Adipose tissue (tissue), 3 donors: ENCODE measurements at regions not wholly inside any gene's neighbourhood (a gene's known extent, or its start where the extent isn't known, plus 50 kb on each side); places are given as distances from the start of the nearest gene placed in this dataset.
"Not testable (repeated sequence)": the region's sequence is repeated elsewhere in the genome, so short reads cannot be mapped to it uniquely, and the experiment has no call there.

ENCODE experiments used
- H3K27ac ChIP-seq: one replicate; pipeline ENCODE4 v1.5.1; 2013; ENCODE audit warnings: low read depth, low read length
- WGBS, 3 donors: extraction: QIAGEN DNeasy Blood & Tissue Kit; methylation state at CpG; one replicate each; pipeline ENCODE4 v1.1.7; 2013; 5-methylcytosine and 5-hydroxymethylcytosine counted together
- donor health status: healthy with polysubstance abuse.
- donor health status: Bipolar disorder and iron deficiency.
- donor health status: healthy.

DNA sequence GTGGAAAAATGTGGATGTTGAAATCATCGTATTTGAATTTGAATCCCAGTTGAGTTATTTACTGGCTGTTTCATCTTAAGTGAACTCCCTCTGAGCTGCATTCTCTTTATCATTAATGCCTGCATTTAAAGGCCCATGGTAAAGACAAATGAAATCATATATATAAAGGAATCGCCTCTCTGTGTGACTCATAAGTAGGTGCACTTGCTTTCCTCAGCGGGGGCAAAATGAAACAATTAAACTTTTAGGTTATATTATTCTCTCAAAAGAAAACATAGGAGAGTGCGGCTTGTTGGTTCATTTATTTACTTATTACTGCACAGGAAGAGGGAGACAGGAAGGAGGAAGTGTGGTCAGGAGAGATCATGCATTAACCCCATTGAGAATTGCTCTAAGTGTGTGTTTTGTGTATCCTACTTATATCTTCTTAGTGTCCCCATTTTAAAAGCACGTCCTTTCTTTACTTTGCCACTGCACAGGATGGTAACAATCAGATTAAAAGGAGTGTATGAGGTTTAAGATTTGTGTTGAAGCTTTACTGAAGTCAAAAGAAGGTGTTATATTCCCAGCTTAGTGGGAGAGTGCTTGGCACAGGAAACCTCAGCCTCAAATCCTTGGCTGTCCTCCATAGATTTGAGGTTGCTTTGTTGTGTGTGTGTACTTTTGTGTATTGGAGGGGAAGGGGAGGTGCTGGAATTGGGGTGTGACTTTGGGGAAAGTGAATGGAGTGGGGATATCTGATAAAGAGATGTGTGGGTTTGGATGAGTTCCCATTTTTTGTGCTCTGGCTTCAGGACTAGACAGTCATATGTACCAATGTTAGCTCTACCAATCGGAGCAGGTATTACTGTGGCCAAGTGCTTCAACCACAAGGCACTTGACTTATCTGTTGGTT is 595.8 kb upstream of the NR2F2 start:
- H3K27ac ChIP-seq = no peak overlapping the region

DNA sequence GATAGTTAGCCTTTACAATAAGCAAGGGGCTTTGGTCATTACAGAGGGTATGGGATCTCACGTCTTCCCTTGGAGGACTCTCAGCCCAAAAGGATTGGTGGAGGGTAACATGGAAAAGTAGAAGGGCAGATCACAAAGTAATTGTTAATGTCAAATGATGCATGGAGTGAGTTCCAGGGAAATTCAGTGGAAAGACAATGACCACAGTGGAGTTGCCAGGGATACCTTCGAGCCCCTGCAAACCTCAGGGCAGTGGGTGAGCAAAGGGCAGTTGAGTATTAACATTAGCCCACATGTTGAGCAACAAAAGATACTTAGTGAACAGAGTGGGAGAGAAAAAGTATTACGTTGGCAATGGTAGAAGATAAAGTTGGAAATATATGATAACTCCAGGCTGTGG is 593.4 kb upstream of the NR2F2 start:
- H3K27ac ChIP-seq = no peak overlapping the region
- 62 to 93% (median 90%) methylated on average over 3 of the region's 3 CpGs for WGBS, 3 donors

More for the DNA sequence above, 595.8 kb upstream of the NR2F2 start:
- WGBS, 3 donors = 45 to 68% (median 50%) methylated on average over 6 of the region's 6 CpGs

- WGBS, 3 donors = 72 to 80% (median 79%) methylated on average over 5 of the region's 5 CpGs
Observed at GRCh38 chr15:95739131-95739530, 591.4 kb upstream of the NR2F2 start.

GRCh38 chr15:95741830-95742229 is 588.7 kb upstream of the NR2F2 start:
- no peak overlapping the region for H3K27ac ChIP-seq
- 76 to 82% (median 78%) methylated on average over 4 of the region's 4 CpGs for WGBS, 3 donors

More at GRCh38 chr15:95739131-95739530, 591.4 kb upstream of the NR2F2 start:
- no peak overlapping the region for H3K27ac ChIP-seq

DNA sequence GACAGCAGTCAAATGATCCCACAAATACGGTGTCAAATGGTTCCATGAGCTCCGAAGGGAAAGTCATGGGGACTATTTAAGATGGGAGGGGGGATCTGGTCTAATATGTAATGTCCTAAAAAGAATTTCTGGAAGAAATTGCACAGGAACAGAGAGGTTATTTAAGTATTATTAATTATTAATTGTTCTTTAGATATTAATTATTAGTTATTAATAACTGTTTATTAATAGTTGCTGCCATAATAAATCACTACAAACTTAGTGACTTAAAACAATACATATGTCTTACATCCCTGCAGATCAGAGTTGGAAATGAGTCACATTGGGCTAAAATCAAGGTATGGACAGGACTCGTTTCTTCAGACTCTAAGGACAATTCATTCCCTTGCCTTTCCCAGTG is 588.2 kb upstream of the NR2F2 start:
- 85 to 97% (median 90%) methylated on average over 3 of the region's 3 CpGs for WGBS, 3 donors

DNA sequence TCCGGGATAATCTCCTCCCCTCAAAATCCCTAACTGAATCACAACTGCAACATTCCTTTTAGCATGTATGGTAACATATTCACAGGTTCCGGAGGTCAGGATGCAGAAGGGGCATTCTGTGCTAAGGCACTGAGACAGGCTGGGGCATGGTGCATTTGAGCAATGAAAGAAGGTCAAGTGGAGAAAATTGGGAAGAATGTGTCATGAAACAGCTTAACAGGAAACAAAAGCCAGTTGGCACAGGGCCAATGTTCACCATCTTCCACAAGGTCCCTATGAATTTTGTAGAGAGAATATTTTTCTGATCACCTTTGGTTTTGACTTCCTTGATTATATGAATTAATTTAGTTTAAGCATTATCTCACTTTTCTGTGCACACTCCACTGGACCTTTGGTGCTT is 587.7 kb upstream of the NR2F2 start:
- 76 to 90% (median 88%) methylated on average over 2 of the region's 2 CpGs for whole genome bisulfite sequencing, 3 donors
- no peak overlapping the region for H3K27ac ChIP-seq

More for the DNA sequence above, 588.2 kb upstream of the NR2F2 start:
- H3K27ac ChIP-seq = no peak overlapping the region

GRCh38 chr15:95757171-95757570 is 573.3 kb upstream of the NR2F2 start:
- 92 to 96% (median 93%) methylated on average over 2 of the region's 2 CpGs for WGBS, 3 donors
- H3K27ac ChIP-seq = no peak overlapping the region

DNA sequence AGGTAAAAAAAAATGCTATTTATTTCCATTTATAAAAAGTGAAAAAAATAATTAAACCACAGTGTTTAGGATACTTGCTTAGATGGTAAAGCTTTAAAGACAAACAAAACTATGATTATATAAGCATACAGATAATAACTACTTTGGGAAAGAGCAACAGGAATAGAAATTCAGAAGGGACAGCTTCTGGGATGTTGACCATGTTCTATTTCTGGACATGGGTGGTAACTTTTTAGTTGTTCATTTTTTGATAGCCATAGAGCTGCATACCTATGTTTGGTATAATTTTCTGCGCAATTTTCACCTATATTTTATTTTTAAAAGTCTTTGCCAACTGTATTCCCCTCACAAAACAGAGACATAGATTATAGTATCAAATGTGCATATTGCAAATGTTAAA is 572.0 kb upstream of the NR2F2 start:
- WGBS, 3 donors = 77 to 91% (median 87%) methylated on average over 1 of the region's 1 CpG
- no peak overlapping the region for H3K27ac ChIP-seq

- no peak overlapping the region for H3K27ac ChIP-seq
- WGBS, 3 donors = 46 to 56% (median 50%) methylated on average over 2 of the region's 2 CpGs
Observed at GRCh38 chr15:95758851-95759250, 571.6 kb upstream of the NR2F2 start.

GRCh38 chr15:95760508-95760907 is 570.0 kb upstream of the NR2F2 start:
- WGBS, 3 donors = 36 to 62% (median 54%) methylated on average over 5 of the region's 5 CpGs
- H3K27ac ChIP-seq = no peak overlapping the region

GRCh38 chr15:95761501-95762165 is 568.9 kb upstream of the NR2F2 start:
- 59 to 76% (median 75%) methylated on average over 9 of the region's 9 CpGs for WGBS, 3 donors
- H3K27ac ChIP-seq = no peak overlapping the region

DNA sequence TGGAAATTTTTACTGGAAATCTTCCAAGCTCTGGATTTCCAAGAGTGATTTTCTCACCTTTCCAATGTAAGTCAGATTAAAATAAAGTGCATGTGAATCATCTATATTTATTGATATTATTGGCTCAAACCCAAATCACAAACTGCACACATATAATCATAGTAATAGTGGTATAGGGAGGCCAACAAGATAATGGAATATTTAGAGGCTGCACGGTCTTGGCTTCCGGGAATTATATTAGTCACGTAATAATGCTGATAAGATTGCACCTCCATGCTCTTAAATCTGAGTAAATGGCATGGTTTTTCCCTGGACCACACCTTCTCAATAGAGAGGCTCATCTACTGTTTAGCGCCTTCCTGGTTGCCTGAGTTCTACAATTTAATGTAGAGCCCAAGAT is 567.1 kb upstream of the NR2F2 start:
- H3K27ac ChIP-seq = no peak overlapping the region
- 77 to 86% (median 80%) methylated on average over 4 of the region's 4 CpGs for WGBS, 3 donors

GRCh38 chr15:95765161-95765560 is 565.3 kb upstream of the NR2F2 start:
- 69 to 92% (median 85%) methylated on average over 2 of the region's 2 CpGs for WGBS, 3 donors
- no peak overlapping the region for H3K27ac ChIP-seq

- H3K27ac ChIP-seq = no peak overlapping the region
Observed at GRCh38 chr15:95770196-95770595, 560.3 kb upstream of the NR2F2 start.

GRCh38 chr15:95772982-95773381 is 557.5 kb upstream of the NR2F2 start:
- 62 to 92% (median 89%) methylated on average over 3 of the region's 3 CpGs for WGBS, 3 donors
- no peak overlapping the region for H3K27ac ChIP-seq

- WGBS, 3 donors = 85 to 94% (median 89%) methylated on average over 4 of the region's 4 CpGs
- H3K27ac ChIP-seq = no peak overlapping the region
Observed at GRCh38 chr15:95784508-95784907, 546.0 kb upstream of the NR2F2 start.

- whole genome bisulfite sequencing, 3 donors = 43 to 96% (median 94%) methylated on average over 2 of the region's 2 CpGs
- H3K27ac ChIP-seq = not testable (repeated sequence)
Observed at GRCh38 chr15:95785276-95785675, 545.2 kb upstream of the NR2F2 start.

DNA sequence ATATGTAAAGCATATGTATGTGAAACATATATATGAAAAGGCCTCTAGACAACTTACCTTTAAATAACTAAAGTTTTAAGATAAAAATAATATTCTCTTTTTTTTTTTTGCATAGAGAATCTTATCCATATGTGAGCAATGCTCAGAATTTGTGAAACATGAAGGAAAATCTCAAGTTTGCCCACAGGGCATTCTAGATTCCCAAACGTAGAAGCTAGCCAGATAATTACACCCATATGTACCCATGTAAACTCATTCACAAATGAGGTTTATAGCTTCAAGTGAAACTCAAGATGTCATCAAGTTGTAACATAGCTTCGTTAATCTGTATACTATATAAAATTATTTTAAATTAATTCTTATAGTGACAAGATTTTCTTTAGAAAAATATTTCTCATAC is 537.3 kb upstream of the NR2F2 start:
- no peak overlapping the region for H3K27ac ChIP-seq
- WGBS, 3 donors = 79 to 91% (median 86%) methylated on average over 2 of the region's 2 CpGs

DNA sequence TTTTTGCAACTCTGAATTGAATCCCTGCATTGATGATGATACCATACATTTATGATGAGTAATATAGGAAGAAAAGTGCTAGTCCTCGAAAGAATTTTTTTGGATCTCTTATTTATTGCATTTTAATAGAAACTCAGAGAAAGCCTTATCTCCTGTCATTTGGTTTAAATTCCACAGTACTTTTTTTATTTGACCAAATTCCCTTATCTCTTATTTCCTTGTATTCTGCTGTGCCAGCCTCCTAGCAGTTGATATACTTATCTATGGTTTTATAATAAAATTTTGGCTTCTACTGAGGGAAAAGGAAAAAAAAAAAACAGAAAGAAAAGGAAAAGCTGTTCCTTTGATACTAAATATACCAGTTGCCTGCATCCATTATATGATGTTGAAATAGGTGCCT is 535.1 kb upstream of the NR2F2 start:
- WGBS, 3 donors = 56 to 74% (median 73%) methylated on average over 1 of the region's 1 CpG
- no peak overlapping the region for H3K27ac ChIP-seq
